ENCODE measurements at regions not wholly inside any gene's neighbourhood (a gene's known extent, or its start where the extent isn't known, plus 50 kb on each side); places are given as distances from the start of the nearest gene placed in this dataset.
"Not testable (repeated sequence)": the region's sequence is repeated elsewhere in the genome, so short reads cannot be mapped to it uniquely, and the experiment has no call there.

GRCh38 chr10:61040399-61041016 is 96.5 kb upstream of the RHOBTB1 start:
- no peak for DNase-seq

- no peak for DNase-seq
Measured at GRCh38 chr10:61039868-61040267, 95.9 kb upstream of the RHOBTB1 start.

- DNase-seq, result not testable (repeated sequence)
Measured at GRCh38 chr10:61037261-61037830, 93.4 kb upstream of the RHOBTB1 start.

GRCh38 chr10:61036148-61036547 is 92.2 kb upstream of the RHOBTB1 start:
- not testable (repeated sequence) for DNase-seq

GRCh38 chr10:61031341-61031740 is 87.4 kb upstream of the RHOBTB1 start:
- no peak for DNase-seq

- DNase-seq, result no peak
Measured at GRCh38 chr10:61029411-61029810, 85.4 kb upstream of the RHOBTB1 start.

- no peak for DNase-seq
Measured at GRCh38 chr10:61028861-61029361, 84.9 kb upstream of the RHOBTB1 start.

- DNase-seq, result peak; percentile 1
Measured at GRCh38 chr10:61024856-61025201, 80.8 kb upstream of the RHOBTB1 start.

- DNase-seq, result no peak
Measured at GRCh38 chr10:61024151-61024855, 80.3 kb upstream of the RHOBTB1 start.

GRCh38 chr10:61023053-61023452 is 79.1 kb upstream of the RHOBTB1 start:
- no peak for DNase-seq

- no peak for DNase-seq
Measured at GRCh38 chr10:61021926-61022325, 77.9 kb upstream of the RHOBTB1 start.

- no peak for DNase-seq
Measured at GRCh38 chr10:61020420-61021158, 76.6 kb upstream of the RHOBTB1 start.

- no peak for DNase-seq
Measured at GRCh38 chr10:61018146-61018545, 74.2 kb upstream of the RHOBTB1 start.

- DNase-seq, result no peak
Measured at GRCh38 chr10:61016630-61017029, 72.6 kb upstream of the RHOBTB1 start.

GRCh38 chr10:61016007-61016406 is 72.0 kb upstream of the RHOBTB1 start:
- DNase-seq, result no peak

GRCh38 chr10:61010863-61011262 is 66.9 kb upstream of the RHOBTB1 start:
- DNase-seq, result no peak

GRCh38 chr10:61003069-61003468 is 59.1 kb upstream of the RHOBTB1 start:
- not testable (repeated sequence) for DNase-seq

GRCh38 chr10:61001731-61002122 is 57.7 kb upstream of the RHOBTB1 start:
- no peak for DNase-seq

- no peak for DNase-seq
Measured at GRCh38 chr10:61000769-61001730, 57.1 kb upstream of the RHOBTB1 start.

- no peak for DNase-seq
Measured at GRCh38 chr10:60998932-60999331, 54.9 kb upstream of the RHOBTB1 start.

- DNase-seq, result no peak
Measured at GRCh38 chr10:60994128-60994527, 50.1 kb upstream of the RHOBTB1 start.

All from inflammatory macrophage treated with lipopolysaccharide for 4 hours (primary cell).